GOT3 (cell line): ENCODE measurements at regions not wholly inside any gene's neighbourhood (a gene's known extent, or its start where the extent isn't known, plus 50 kb on each side); places are given as distances from the start of the nearest gene placed in this dataset.
"Not testable (repeated sequence)": the region's sequence is repeated elsewhere in the genome, so short reads cannot be mapped to it uniquely, and the experiment has no call there.

Source experiments
- DNase-seq: peaks from one replicate; lab custom pipeline; 2025; ENCODE audit warnings: mixed read lengths; lab: John Stamatoyannopoulos, UW

GRCh38 chr9:108040783-108041182, 551.2 kb upstream of the KLF4 start:
- DNase-seq = no peak

GRCh38 chr9:108039493-108039892, 549.9 kb upstream of the KLF4 start:
- DNase-seq = no peak

GRCh38 chr9:108039012-108039411, 549.4 kb upstream of the KLF4 start:
- DNase-seq = no peak

GRCh38 chr9:108035487-108035886, 545.9 kb upstream of the KLF4 start:
- DNase-seq = no peak

GRCh38 chr9:108033976-108034964, 544.7 kb upstream of the KLF4 start:
- no peak for DNase-seq

GRCh38 chr9:108032079-108032478, 542.5 kb upstream of the KLF4 start:
- DNase-seq = not testable (repeated sequence)

- not testable (repeated sequence) for DNase-seq
Measured at GRCh38 chr9:108031221-108031620, 541.7 kb upstream of the KLF4 start.

GRCh38 chr9:108026718-108027117, 537.1 kb upstream of the KLF4 start:
- DNase-seq = not testable (repeated sequence)

- no peak for DNase-seq
Measured at GRCh38 chr9:108024604-108025003, 535.0 kb upstream of the KLF4 start.

GRCh38 chr9:108022246-108022935, 532.8 kb upstream of the KLF4 start:
- DNase-seq = no peak

GRCh38 chr9:108021096-108021710, 531.6 kb upstream of the KLF4 start:
- no peak for DNase-seq

- no peak for DNase-seq
Measured at GRCh38 chr9:108019821-108020220, 530.3 kb upstream of the KLF4 start.

- DNase-seq = no peak
Measured at GRCh38 chr9:108017671-108018070, 528.1 kb upstream of the KLF4 start.

GRCh38 chr9:108016446-108016845, 526.9 kb upstream of the KLF4 start:
- no peak for DNase-seq

GRCh38 chr9:108015690-108016089, 526.1 kb upstream of the KLF4 start:
- DNase-seq = no peak

GRCh38 chr9:108014353-108014752, 524.8 kb upstream of the KLF4 start:
- DNase-seq = no peak

- DNase-seq = no peak
Measured at GRCh38 chr9:108012886-108013665, 523.5 kb upstream of the KLF4 start.

GRCh38 chr9:108012405-108012804, 522.8 kb upstream of the KLF4 start:
- DNase-seq = no peak

GRCh38 chr9:108003526-108003925, 514.0 kb upstream of the KLF4 start:
- DNase-seq = no peak

GRCh38 chr9:108002371-108002956, 512.9 kb upstream of the KLF4 start:
- DNase-seq = no peak

GRCh38 chr9:108001237-108001636, 511.7 kb upstream of the KLF4 start:
- DNase-seq = no peak
